ENCODE measurements at regions not wholly inside any gene's neighbourhood (a gene's known extent, or its start where the extent isn't known, plus 50 kb on each side); places are given as distances from the start of the nearest gene placed in this dataset.

GRCh38 chr11:82671451-82671850, 62.2 kb downstream of the FAM181B start:
- TF ChIP-seq POLR2A (IDR thresholded peaks at IDR 0.05) = no peak
- no peak for TF ChIP-seq CTCF (IDR thresholded peaks at IDR 0.05)

Measured in adrenal gland (tissue), 5 donors.